Right ventricle myocardium inferior (tissue), 1 donor: ENCODE measurements at regions not wholly inside any gene's neighbourhood (a gene's known extent, or its start where the extent isn't known, plus 50 kb on each side); places are given as distances from the start of the nearest gene placed in this dataset.

ENCODE experiments used
- ATAC-seq: fragments of 200-7000 bp; cut with Tn5 transposase; one replicate; pipeline ENCODE4 v1.9.1; 2020; ENCODE audit warnings: mild to moderate bottlenecking, moderate library complexity
- DNase-seq: peaks from one replicate; pipeline ENCODE4 v3.0.0; 2021; ENCODE audit errors: missing footprints
- intact Hi-C: fragments of 100-400 bp; cut with DNase I; formaldehyde crosslinking; loops from one replicate; pipeline ENCODE4 v1.11.0; 2022
- donor health status: DM: no; HTN: yes; CAD: no; lungs with severe emphysema.

DNA sequence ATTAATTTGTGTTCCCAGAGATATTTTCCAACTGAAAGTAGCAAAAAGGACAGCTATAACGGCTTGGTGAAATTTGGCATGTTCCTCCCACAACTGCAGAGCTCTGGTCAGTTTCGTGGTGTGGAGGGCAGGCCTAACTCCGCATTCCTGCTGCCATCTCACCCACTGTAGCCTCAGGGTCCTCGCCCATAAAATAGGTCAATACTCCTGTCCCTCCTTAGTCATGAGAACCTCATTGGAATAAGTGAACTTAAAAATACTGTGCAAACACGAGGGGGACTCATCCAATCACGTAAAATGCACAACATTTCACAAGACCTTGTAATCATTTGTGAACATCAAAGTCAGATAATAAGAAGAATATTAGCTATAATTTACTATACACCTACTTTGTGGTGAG, 143.5 kb upstream of the NCKAP5 start:
- ATAC-seq: no peak

DNA sequence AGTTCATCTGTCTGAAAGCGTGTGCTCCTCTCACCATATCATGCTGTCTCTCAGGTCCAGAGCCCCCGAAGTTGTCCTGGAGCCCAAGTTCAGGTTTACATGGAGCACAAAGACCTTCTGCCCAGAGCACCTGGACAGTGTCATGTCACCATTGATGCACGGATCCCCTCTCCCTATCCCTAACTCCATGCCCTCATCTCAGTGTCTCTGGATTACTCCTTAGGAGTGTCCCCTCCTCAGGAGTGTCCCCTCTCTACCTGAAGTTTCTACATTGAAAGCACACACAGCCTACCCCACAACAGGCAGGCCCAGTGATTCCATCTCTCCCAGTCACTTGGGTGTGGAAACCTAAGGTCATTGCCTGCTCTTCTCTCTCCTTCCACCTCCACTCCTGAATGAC, 144.1 kb upstream of the NCKAP5 start:
- no peak for ATAC-seq
- DNase-seq: no peak
- intact Hi-C loops: no loop called here

More for the DNA sequence above, 143.5 kb upstream of the NCKAP5 start:
- no peak for DNase-seq
- intact Hi-C loops: no loop called here

DNA sequence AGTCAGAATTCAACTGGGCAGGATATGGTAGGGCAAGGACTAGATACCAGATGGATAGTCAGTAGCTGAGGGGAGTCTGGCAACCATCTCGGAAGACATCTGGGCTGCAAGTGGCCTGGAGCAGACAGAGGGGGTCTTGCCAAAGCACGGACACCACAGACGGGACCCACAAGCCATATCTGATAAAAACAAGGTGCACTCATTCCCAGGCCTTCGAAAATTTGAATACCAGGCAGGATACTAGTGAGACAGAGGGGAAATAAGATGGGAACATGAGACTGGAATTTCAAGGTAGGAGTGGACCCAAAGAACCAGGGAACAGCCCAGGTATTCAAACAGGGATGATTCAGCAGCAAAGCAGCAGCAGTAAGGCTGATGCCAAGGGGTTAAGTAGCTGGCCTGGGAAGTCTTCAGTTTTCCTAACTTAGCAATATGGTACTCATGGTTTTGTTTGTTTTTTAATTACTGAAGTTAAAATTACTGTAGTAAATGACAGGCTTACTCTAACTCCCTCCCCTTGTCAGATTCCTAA, 144.9 kb upstream of the NCKAP5 start:
- ATAC-seq: no peak
- intact Hi-C loops: no loop called here

GRCh38 chr2:133716166-133716565, 147.9 kb upstream of the NCKAP5 start:
- DNase-seq: no peak
- intact Hi-C loops: no loop called here
- ATAC-seq: no peak

More for the DNA sequence above, 144.9 kb upstream of the NCKAP5 start:
- DNase-seq: no peak

- intact Hi-C loops: no loop called here
- DNase-seq (no peak), ATAC-seq (no peak)
These were observed 149.2 kb upstream of the NCKAP5 start for GRCh38 chr2:133717497-133717896.

DNA sequence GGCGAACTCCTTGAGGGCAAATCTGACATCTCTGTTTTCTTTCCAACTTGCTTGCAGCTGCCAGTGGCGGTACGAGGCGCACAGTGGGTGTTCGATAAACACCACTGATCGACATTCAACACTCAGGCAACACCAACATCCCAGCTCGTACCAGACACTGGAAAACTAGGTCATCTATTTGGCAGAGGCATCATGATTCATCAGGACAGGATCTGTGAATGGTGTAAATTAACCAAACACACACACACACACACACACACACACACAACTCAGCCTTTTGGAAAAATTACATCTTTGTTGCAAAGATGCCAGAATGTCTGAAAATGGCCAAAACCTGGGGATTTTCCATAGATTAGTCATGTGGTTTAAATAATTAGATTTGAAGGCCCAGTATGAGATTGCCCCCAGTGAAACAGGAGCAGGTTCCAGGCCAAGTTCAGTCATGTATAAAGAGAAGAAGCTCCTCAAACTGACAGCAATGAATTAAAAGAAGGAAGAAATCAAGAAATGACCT, 150.5 kb upstream of the NCKAP5 start:
- DNase-seq (peak; percentile 68), ATAC-seq (peak; percentile 93)
- intact Hi-C loops: no loop called here

DNA sequence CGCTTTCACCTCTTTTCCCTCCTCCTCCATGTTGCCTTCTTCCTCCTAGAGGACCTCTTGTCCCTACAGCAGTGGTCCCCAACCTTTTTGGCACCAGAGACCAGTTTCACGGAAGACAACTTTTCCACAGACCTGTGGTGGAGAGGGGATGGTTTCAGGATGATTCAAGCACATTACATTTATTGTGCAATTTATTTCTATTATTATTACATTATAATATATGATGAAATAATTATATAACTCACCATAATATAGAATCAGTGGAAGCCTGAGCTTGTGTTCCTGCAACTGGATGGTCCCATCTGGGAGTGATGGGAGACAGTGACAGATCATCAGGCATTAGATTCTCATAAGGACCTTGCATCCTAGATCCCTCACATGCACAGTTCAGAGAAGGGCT, 152.2 kb upstream of the NCKAP5 start:
- intact Hi-C loops: no loop called here
- no peak for DNase-seq
- no peak for ATAC-seq

DNA sequence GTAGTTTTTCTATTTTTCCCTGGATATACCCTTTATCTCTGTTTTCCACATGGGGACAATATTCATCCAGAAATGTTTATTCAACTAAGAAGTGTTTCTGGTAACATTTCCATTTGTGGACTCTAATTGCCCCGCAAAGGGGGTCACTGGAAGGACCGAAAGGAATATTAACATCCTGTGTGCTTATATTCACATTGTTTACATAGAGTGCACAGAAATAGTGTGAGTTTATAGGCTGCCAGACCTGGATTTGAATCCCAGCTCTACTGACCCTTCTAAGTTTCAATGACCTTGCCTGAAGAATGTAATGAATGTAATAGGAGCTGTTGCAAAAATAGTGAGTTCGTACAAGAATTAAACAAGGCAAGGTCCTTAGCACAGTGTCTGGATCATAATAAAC, 152.9 kb upstream of the NCKAP5 start:
- intact Hi-C loops: no loop called here
- DNase-seq (no peak), ATAC-seq (no peak)

DNA sequence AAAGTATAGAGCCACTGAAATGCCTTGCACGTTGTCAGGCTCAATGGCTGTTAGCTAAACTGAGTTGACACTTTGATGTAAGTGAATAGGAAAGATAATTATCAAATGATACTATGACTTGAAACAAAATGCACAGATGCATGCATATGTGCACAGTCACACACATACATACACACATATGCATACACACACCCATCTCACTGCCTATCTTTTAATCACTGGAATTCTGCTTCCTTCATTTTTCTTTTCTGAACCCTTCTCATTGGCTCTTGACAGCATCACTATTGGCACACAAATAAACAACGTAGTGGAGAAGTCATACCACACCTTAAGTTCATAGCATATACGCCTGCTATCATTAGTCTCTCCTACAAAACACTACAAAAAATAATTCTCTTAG, 154.9 kb upstream of the NCKAP5 start:
- ATAC-seq: no peak
- no peak for DNase-seq
- intact Hi-C loops: no loop called here

DNA sequence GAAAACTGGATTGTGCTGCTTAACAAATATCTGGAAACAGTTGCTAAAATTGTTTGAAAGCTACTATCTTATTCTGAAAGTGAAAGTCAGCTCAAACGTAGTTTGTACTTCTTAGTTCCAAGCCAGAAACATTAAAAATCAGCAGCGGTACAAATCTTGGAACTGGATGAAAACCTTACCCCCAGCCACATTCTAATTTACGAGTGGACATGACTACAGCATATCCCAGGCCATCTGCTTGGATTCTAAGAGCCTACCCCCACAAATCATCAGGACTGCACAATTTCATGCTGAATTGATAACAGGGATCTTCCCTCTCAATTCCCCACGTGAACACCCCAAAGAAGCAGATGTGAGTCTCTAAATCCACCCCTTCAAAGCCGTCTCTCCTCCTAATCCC, 158.7 kb upstream of the NCKAP5 start:
- DNase-seq (no peak), ATAC-seq (no peak)
- intact Hi-C loops: no loop called here

- intact Hi-C loops: no loop called here
- ATAC-seq (no peak), DNase-seq (no peak)
These were observed 163.8 kb upstream of the NCKAP5 start for GRCh38 chr2:133732059-133732458.

GRCh38 chr2:133732982-133733900, 165.0 kb upstream of the NCKAP5 start:
- intact Hi-C loops: no loop called here
- DNase-seq: no peak
- no peak for ATAC-seq

DNA sequence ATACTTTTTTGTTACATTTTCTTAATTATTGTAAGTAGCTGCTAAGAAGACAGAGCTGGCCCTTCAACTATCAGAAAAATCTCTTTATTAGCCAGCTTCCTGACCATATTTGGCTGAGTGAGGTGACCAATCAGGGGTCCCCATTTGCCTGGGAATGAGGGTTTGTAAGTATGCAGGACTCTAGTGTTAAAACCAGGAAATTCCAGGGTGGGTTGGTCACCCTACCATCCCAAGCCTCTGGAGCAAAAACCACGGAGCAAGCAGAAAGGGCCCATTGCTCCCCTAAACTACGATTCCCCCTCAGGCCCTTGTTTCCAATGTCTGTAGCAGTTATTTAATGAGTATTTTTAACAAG, 165.6 kb upstream of the NCKAP5 start:
- ATAC-seq (no peak), DNase-seq (no peak)
- intact Hi-C loops: no loop called here

- ATAC-seq (no peak), DNase-seq (no peak)
- intact Hi-C loops: no loop called here
These were observed 166.6 kb upstream of the NCKAP5 start for GRCh38 chr2:133734716-133735495.

GRCh38 chr2:133736674-133737073, 168.4 kb upstream of the NCKAP5 start:
- ATAC-seq (no peak), DNase-seq (no peak)
- intact Hi-C loops: no loop called here

- ATAC-seq (no peak), DNase-seq (no peak)
- intact Hi-C loops: no loop called here
These were observed 169.2 kb upstream of the NCKAP5 start for GRCh38 chr2:133737242-133737993.

GRCh38 chr2:133739039-133739438, 170.8 kb upstream of the NCKAP5 start:
- intact Hi-C loops: no loop called here
- no peak for DNase-seq
- no peak for ATAC-seq

GRCh38 chr2:133740500-133740899, 172.2 kb upstream of the NCKAP5 start:
- DNase-seq (no peak), ATAC-seq (no peak)
- intact Hi-C loops: no loop called here
